HEK293 (cell line): ENCODE measurements at regions not wholly inside any gene's neighbourhood (a gene's known extent, or its start where the extent isn't known, plus 50 kb on each side); places are given as distances from the start of the nearest gene placed in this dataset.

Experiments used
- CTCF ChIA-PET: fragments of 350-600 bp; formaldehyde crosslinking; extraction: SDS; loops from one replicate; lab custom pipeline; 2021; ENCODE audit warnings: antibody characterized with exemption; lab: Yijun Ruan, JAX
- POLR2A ChIA-PET: fragments of 300-600 bp; formaldehyde crosslinking; extraction: SDS; loops from one replicate; lab custom pipeline; 2020; ENCODE audit warnings: antibody characterized with exemption, inconsistent platforms; lab: Yijun Ruan, JAX
- H3K27ac ChIP-seq: fragments of 200-500 bp; sonication (Bioruptor generic); 2 replicates; pipeline ENCODE4 v1.5.1; 2014; ENCODE audit warnings: low read depth, low read length, control low read depth, inconsistent platforms; ENCODE audit errors: extremely low read depth
- H3K36me3 ChIP-seq, 2 experiments: fragments of 200-500 bp in 1 of 2; sonication (Bioruptor generic) in 1 of 2; 1 replicate in 1 of 2; 2 replicates in 1 of 2; pipeline ENCODE4 v1.5.1; 2014 to 2017; ENCODE audit warnings: inconsistent platforms in 2 of 2, low read length in 2 of 2; ENCODE audit not compliant: control insufficient read depth in 2 of 2, insufficient read depth in 1 of 2
- H3K4me1 ChIP-seq: fragments of 200-500 bp; sonication (Bioruptor generic); 2 replicates; pipeline ENCODE4 v1.5.1; 2014; ENCODE audit warnings: mild to moderate bottlenecking, low read length, inconsistent platforms; ENCODE audit not compliant: control insufficient read depth, insufficient read depth
- H3K4me3 ChIP-seq: 2 replicates; pipeline ENCODE4 v1.5.1; 2011; ENCODE audit warnings: low read depth, mild to moderate bottlenecking, control low read depth, low read length, moderate library complexity
- H3K9me3 ChIP-seq: fragments of 200-500 bp; sonication (Bioruptor generic); 2 replicates; pipeline ENCODE4 v1.5.1; 2014; ENCODE audit warnings: low read depth, low read length, inconsistent platforms; ENCODE audit not compliant: control insufficient read depth, insufficient read depth
- CTCF ChIP-seq: fragments of 450-650 bp; formaldehyde crosslinking; IDR thresholded peaks from 2 replicates; pipeline ENCODE4 v1.5.1; 2016; ENCODE audit warnings: missing biosample characterization, missing genetic modification characterization
- KLF16 ChIP-seq: fragments of 450-650 bp; formaldehyde crosslinking; IDR thresholded peaks from 2 replicates; pipeline ENCODE4 v1.5.1; 2017; ENCODE audit warnings: missing biosample characterization, missing genetic modification characterization
- KLF9 ChIP-seq: fragments of 450-650 bp; formaldehyde crosslinking; IDR thresholded peaks from 2 replicates; pipeline ENCODE4 v1.5.1; 2016; ENCODE audit warnings: missing biosample characterization, missing genetic modification characterization, low read depth
- OSR2 ChIP-seq: fragments of 450-650 bp; formaldehyde crosslinking; IDR thresholded peaks from 2 replicates; pipeline ENCODE4 v1.5.1; 2016; ENCODE audit warnings: missing biosample characterization, missing genetic modification characterization
- PRDM10 ChIP-seq: fragments of 450-650 bp; formaldehyde crosslinking; IDR thresholded peaks from 2 replicates; pipeline ENCODE4 v1.5.1; 2016; ENCODE audit warnings: missing biosample characterization, missing genetic modification characterization
- SALL2 ChIP-seq: fragments of 450-650 bp; formaldehyde crosslinking; IDR thresholded peaks from 2 replicates; pipeline ENCODE4 v1.5.0; 2017; ENCODE audit warnings: missing biosample characterization, mild to moderate bottlenecking, missing genetic modification characterization, borderline replicate concordance
- SETDB1 ChIP-seq: IDR thresholded peaks from one replicate; pipeline ENCODE4 v1.6.1; 2017; ENCODE audit warnings: mild to moderate bottlenecking, low read length, moderate library complexity, mixed read lengths; ENCODE audit not compliant: insufficient read length
- SP3 ChIP-seq: fragments of 450-650 bp; formaldehyde crosslinking; IDR thresholded peaks from 2 replicates; pipeline ENCODE4 v1.5.1; 2016; ENCODE audit warnings: missing biosample characterization, missing genetic modification characterization
- ZBTB21 ChIP-seq: fragments of 450-650 bp; formaldehyde crosslinking; IDR thresholded peaks from 2 replicates; pipeline ENCODE4 v1.5.1; 2017; ENCODE audit warnings: missing biosample characterization, missing genetic modification characterization
- ZBTB7A ChIP-seq: fragments of 450-650 bp; formaldehyde crosslinking; IDR thresholded peaks from 2 replicates; pipeline ENCODE4 v1.5.1; 2016; ENCODE audit warnings: low read depth, missing biosample characterization, missing genetic modification characterization
- ZNF112 ChIP-seq: fragments of 450-650 bp; formaldehyde crosslinking; IDR thresholded peaks from 2 replicates; pipeline ENCODE4 v1.5.0; 2017; ENCODE audit warnings: missing biosample characterization, missing genetic modification characterization
- ZNF121 ChIP-seq: fragments of 450-650 bp; formaldehyde crosslinking; IDR thresholded peaks from 2 replicates; pipeline ENCODE4 v1.5.1; 2016; ENCODE audit warnings: missing biosample characterization, missing genetic modification characterization
- ZNF169 ChIP-seq: fragments of 450-650 bp; formaldehyde crosslinking; IDR thresholded peaks from 2 replicates; pipeline ENCODE4 v1.5.1; 2016; ENCODE audit warnings: missing biosample characterization, missing genetic modification characterization
- ZNF24 ChIP-seq: fragments of 450-650 bp; formaldehyde crosslinking; IDR thresholded peaks from 2 replicates; pipeline ENCODE4 v1.5.1; 2016; ENCODE audit warnings: missing biosample characterization, missing genetic modification characterization
- ZNF274 ChIP-seq, 2 experiments: fragments of 200-500 bp in 1 of 2; fragments of 450-650 bp in 1 of 2; sonication (Bioruptor generic) in 1 of 2; formaldehyde crosslinking in 1 of 2; IDR thresholded peaks; 2 replicates each; pipeline versions ENCODE4 v1.5.1 to v1.6.1; 2014 to 2016; ENCODE audit warnings: borderline replicate concordance in 1 of 2, inconsistent platforms in 1 of 2, low read length in 1 of 2, missing biosample characterization in 1 of 2, missing genetic modification characterization in 1 of 2
- ZNF350 ChIP-seq: fragments of 450-650 bp; formaldehyde crosslinking; IDR thresholded peaks from 2 replicates; pipeline ENCODE4 v1.5.0; 2017; ENCODE audit warnings: missing biosample characterization, mild to moderate bottlenecking, missing genetic modification characterization
- ZNF621 ChIP-seq: fragments of 450-650 bp; formaldehyde crosslinking; IDR thresholded peaks from 2 replicates; pipeline ENCODE4 v1.5.1; 2017; ENCODE audit warnings: missing biosample characterization, missing genetic modification characterization
- ZNF837 ChIP-seq: fragments of 450-650 bp; formaldehyde crosslinking; IDR thresholded peaks from 2 replicates; pipeline ENCODE4 v1.5.1; 2016; ENCODE audit warnings: missing biosample characterization, missing genetic modification characterization
- ZXDB ChIP-seq: fragments of 450-650 bp; formaldehyde crosslinking; IDR thresholded peaks from 2 replicates; pipeline ENCODE4 v1.5.1; 2016; ENCODE audit warnings: missing biosample characterization, missing genetic modification characterization

GRCh38 chr20:11403711-11404110 is 514.0 kb upstream of the BTBD3 start:
- Histone ChIP-seq H3K27ac (no peak overlapping the region), H3K4me1 (no peaks in the 10 kb centered on the region), H3K36me3 (no peaks in the 10 kb centered on the region), H3K4me3 (no peak overlapping the region), H3K9me3 (no peaks in the 10 kb centered on the region)
- TF ChIP-seq ZNF837 (tag by site-specific recombination) (no peak), ZBTB7A (tag by site-specific recombination) (no peak), ZNF350 (tag by site-specific recombination) (no peak), ZNF24 (tag by site-specific recombination) (no peak), SP3 (tag by site-specific recombination) (no peak), KLF16 (tag by site-specific recombination) (no peak), ZNF621 (tag by site-specific recombination) (no peak), ZXDB (no peak), ZNF274 (IDR thresholded peaks at IDR 0.05; ENCODE audit: low read length) (no peak), ZNF274 (tag by site-specific recombination; IDR thresholded peaks at IDR 0.05; ENCODE audit: borderline replicate concordance) (no peak), ZNF169 (tag by site-specific recombination) (no peak)
- CTCF ChIA-PET: no interaction called here
- POLR2A ChIA-PET: no interaction called here

- Histone ChIP-seq H3K36me3 (no peaks in the 10 kb centered on the region), H3K9me3 (no peaks in the 10 kb centered on the region), H3K4me1 (no peaks in the 10 kb centered on the region), H3K27ac (no peak overlapping the region), H3K4me3 (no peak overlapping the region)
- CTCF ChIA-PET: no interaction called here
- POLR2A ChIA-PET: no interaction called here
- TF ChIP-seq KLF9 (tag by site-specific recombination) (no peak), CTCF (tag by site-specific recombination) (no peak), SETDB1 (no peak), SALL2 (tag by site-specific recombination) (no peak), ZNF121 (no peak)
These were observed 510.8 kb upstream of the BTBD3 start for GRCh38 chr20:11406877-11407276.

- no peak for TF ChIP-seq ZBTB21 (tag by site-specific recombination)
- no peak for TF ChIP-seq PRDM10
- no peak for TF ChIP-seq OSR2 (tag by site-specific recombination)
- TF ChIP-seq ZNF112: no peak
- H3K9me3 ChIP-seq: no peaks in the 10 kb centered on the region
- H3K27ac ChIP-seq: no peak overlapping the region
- no peaks in the 10 kb centered on the region for H3K4me1 ChIP-seq
- CTCF ChIA-PET: no interaction called here
- H3K4me3 ChIP-seq: no peak overlapping the region
- H3K36me3 ChIP-seq: no peaks in the 10 kb centered on the region
- POLR2A ChIA-PET: interaction anchor here (0.7 kb wide), 1 partner anchor 149 kb away, joined by 3 read pairs; no protein-coding TSS in a partner anchor
These were observed 508.1 kb upstream of the BTBD3 start for GRCh38 chr20:11409561-11409960.
